ENCODE measurements at regions not wholly inside any gene's neighbourhood (a gene's known extent, or its start where the extent isn't known, plus 50 kb on each side); places are given as distances from the start of the nearest gene placed in this dataset.

DNA sequence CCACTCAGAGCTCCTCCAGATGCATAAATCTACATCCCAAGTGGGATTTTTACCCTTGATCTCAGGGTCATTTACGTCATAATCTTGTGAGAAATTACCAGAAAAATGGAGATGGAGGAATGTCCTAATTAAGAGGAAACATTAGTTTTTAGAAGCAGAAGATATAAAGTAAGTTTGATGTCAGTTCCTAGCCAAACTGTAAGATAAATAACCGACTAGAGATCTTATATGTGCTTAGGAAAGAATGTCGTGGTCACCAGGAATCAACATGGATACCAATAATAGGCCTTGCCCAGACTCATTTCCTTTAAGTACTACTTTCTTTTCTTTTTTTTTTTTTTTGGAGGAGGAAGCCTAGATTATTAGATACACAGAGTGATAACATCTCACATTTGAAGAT is 186.9 kb downstream of the UTRN start:
- TF ChIP-seq CTCF (conservative IDR thresholded peaks at IDR 0.05), result no peak
- TF ChIP-seq ZFX (IDR thresholded peaks at IDR 0.05), result no peak

Data from C4-2B (cell line).